PC-9 (cell line): ENCODE measurements at regions not wholly inside any gene's neighbourhood (a gene's known extent, or its start where the extent isn't known, plus 50 kb on each side); places are given as distances from the start of the nearest gene placed in this dataset.

Source experiments
- EZH2 ChIP-seq: fragments of 200-600 bp; sonication (generic); IDR thresholded peaks from 2 replicates; pipeline ENCODE4 v1.8.0; 2017; ENCODE audit warnings: antibody characterized with exemption, low read depth
- TF ChIP-seq, protein P1 (sequence below): fragments of 200-600 bp; sonication (generic); conservative IDR thresholded peaks from 2 replicates; pipeline ENCODE4 v1.6.1; 2017; ENCODE audit warnings: mixed run types, antibody characterized with exemption, mild to moderate bottlenecking, moderate library complexity

DNA sequence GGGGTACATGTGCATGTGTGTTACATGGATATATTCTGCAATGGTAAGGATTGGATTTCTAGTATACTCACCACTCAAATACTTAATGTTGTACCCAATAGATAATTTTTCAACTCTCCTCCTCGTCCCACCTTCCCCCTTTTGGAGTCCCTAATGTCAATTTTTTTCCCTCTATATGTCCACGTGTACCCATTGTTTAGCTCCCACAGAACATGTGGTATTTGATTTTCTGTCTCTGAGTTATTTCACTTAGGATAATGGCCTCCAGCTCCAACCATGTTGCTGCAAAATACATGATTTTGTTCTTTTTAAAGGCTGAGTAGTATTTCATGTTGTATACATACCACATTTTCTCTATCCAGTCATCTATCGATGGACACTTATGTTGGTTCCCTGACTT is 97.2 kb upstream of the TMTC1 start:
- TF ChIP-seq, protein P1, sequence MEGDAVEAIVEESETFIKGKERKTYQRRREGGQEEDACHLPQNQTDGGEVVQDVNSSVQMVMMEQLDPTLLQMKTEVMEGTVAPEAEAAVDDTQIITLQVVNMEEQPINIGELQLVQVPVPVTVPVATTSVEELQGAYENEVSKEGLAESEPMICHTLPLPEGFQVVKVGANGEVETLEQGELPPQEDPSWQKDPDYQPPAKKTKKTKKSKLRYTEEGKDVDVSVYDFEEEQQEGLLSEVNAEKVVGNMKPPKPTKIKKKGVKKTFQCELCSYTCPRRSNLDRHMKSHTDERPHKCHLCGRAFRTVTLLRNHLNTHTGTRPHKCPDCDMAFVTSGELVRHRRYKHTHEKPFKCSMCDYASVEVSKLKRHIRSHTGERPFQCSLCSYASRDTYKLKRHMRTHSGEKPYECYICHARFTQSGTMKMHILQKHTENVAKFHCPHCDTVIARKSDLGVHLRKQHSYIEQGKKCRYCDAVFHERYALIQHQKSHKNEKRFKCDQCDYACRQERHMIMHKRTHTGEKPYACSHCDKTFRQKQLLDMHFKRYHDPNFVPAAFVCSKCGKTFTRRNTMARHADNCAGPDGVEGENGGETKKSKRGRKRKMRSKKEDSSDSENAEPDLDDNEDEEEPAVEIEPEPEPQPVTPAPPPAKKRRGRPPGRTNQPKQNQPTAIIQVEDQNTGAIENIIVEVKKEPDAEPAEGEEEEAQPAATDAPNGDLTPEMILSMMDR: no peak
- no peak for TF ChIP-seq EZH2
